ENCODE measurements at regions not wholly inside any gene's neighbourhood (a gene's known extent, or its start where the extent isn't known, plus 50 kb on each side); places are given as distances from the start of the nearest gene placed in this dataset.

DNA sequence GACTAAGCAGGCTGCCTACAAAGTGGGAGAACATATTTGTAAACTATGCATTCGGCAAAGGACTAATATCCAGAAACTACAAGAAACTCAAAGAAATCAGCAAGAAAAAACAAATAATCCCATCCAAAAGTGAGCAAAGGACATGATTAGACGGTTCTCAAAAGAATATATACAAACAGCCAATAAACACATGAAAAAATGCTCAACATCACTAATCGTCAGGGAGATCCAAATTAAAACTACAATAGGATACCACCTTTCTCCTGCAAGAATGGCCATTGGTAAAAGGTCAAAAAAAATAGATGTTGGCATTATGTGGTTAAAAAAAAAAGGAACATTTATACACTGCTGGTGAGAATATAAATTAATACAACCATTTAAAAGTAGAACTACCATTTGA lies 259.6 kb upstream of the SLITRK3 start:
- H3K4me2 ChIP-seq (ENCODE audit: insufficient read depth, low read length) = no peak overlapping the region
- H3K4me3 ChIP-seq (ENCODE audit: insufficient read depth, low read length) = no peak overlapping the region
- no peaks in the 10 kb centered on the region for H4K20me1 ChIP-seq (ENCODE audit: insufficient read depth, low read length)
- DNase-seq (ENCODE audit: insufficient read length, low spot score, missing footprints) = no peak
- no peak overlapping the region for H3K27ac ChIP-seq (ENCODE audit: low read depth, low read length)
- H3K4me1 ChIP-seq (ENCODE audit: insufficient read depth, low read length) = no peaks in the 10 kb centered on the region
- no peak for TF ChIP-seq CTCF (IDR thresholded peaks at IDR 0.05; ENCODE audit: extremely low read depth, low read depth, low read length)
- no peaks in the 10 kb centered on the region for H3K79me2 ChIP-seq (ENCODE audit: insufficient read depth, low read length)
- peaks cover 4% of the 10 kb centered on the region for H3K9me3 ChIP-seq (ENCODE audit: low read depth, low read length)
- H3K27me3 ChIP-seq (ENCODE audit: insufficient read depth, low read length) = no peaks in the 10 kb centered on the region
- H3K36me3 ChIP-seq (ENCODE audit: insufficient read depth, low read length) = no peaks in the 10 kb centered on the region
- H2AFZ ChIP-seq (ENCODE audit: low read length) = no peak overlapping the region

GRCh38 chr3:165455360-165455759 lies 259.2 kb upstream of the SLITRK3 start:
- no peak overlapping the region for H3K27ac ChIP-seq (ENCODE audit: low read depth, low read length)
- no peak overlapping the region for H3K4me3 ChIP-seq (ENCODE audit: insufficient read depth, low read length)
- TF ChIP-seq CTCF (IDR thresholded peaks at IDR 0.05; ENCODE audit: extremely low read depth, low read depth, low read length) = no peak
- no peak overlapping the region for H2AFZ ChIP-seq (ENCODE audit: low read length)
- no peaks in the 10 kb centered on the region for H3K79me2 ChIP-seq (ENCODE audit: insufficient read depth, low read length)
- H3K36me3 ChIP-seq (ENCODE audit: insufficient read depth, low read length) = no peaks in the 10 kb centered on the region
- H4K20me1 ChIP-seq (ENCODE audit: insufficient read depth, low read length) = no peaks in the 10 kb centered on the region
- H3K27me3 ChIP-seq (ENCODE audit: insufficient read depth, low read length) = no peaks in the 10 kb centered on the region
- H3K4me1 ChIP-seq (ENCODE audit: insufficient read depth, low read length) = no peaks in the 10 kb centered on the region
- DNase-seq (ENCODE audit: insufficient read length, low spot score, missing footprints) = no peak
- H3K4me2 ChIP-seq (ENCODE audit: insufficient read depth, low read length) = no peak overlapping the region
- H3K9me3 ChIP-seq (ENCODE audit: low read depth, low read length) = peaks cover 4% of the 10 kb centered on the region

GRCh38 chr3:165451371-165452070 lies 255.3 kb upstream of the SLITRK3 start:
- Histone ChIP-seq H3K4me2 (ENCODE audit: insufficient read depth, low read length) (no peak overlapping the region), H3K4me1 (ENCODE audit: insufficient read depth, low read length) (no peaks in the 10 kb centered on the region), H3K27ac (ENCODE audit: low read depth, low read length) (no peak overlapping the region), H3K27me3 (ENCODE audit: insufficient read depth, low read length) (no peaks in the 10 kb centered on the region), H3K4me3 (ENCODE audit: insufficient read depth, low read length) (no peak overlapping the region), H3K36me3 (ENCODE audit: insufficient read depth, low read length) (no peaks in the 10 kb centered on the region), H3K9me3 (ENCODE audit: low read depth, low read length) (no peaks in the 10 kb centered on the region), H2AFZ (ENCODE audit: low read length) (no peak overlapping the region), H3K79me2 (ENCODE audit: insufficient read depth, low read length) (no peaks in the 10 kb centered on the region), H4K20me1 (ENCODE audit: insufficient read depth, low read length) (no peaks in the 10 kb centered on the region)
- no peak for DNase-seq (ENCODE audit: insufficient read length, low spot score, missing footprints)
- no peak for TF ChIP-seq CTCF (IDR thresholded peaks at IDR 0.05; ENCODE audit: extremely low read depth, low read depth, low read length)

DNA sequence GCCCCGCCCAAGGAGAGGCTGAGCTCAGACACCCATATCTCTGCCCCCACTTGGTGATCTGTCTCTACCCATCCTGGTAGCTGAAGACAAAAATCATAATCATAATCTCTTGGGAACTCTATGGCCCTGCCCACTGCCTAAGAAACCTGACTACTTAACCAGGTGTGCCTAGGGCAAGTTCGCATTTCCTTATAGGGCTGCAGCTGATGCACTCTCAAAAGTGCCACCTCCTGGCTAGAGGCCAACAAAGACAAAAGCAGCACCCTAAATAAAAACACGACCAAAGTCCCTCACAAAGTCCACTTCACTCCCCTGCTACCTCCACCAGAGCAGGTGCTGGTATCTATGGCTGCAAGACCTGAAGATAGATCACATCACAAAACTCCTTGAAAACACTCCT lies 250.4 kb upstream of the SLITRK3 start:
- H3K9me3 ChIP-seq (ENCODE audit: low read depth, low read length) = no peaks in the 10 kb centered on the region
- no peaks in the 10 kb centered on the region for H4K20me1 ChIP-seq (ENCODE audit: insufficient read depth, low read length)
- no peaks in the 10 kb centered on the region for H3K36me3 ChIP-seq (ENCODE audit: insufficient read depth, low read length)
- no peak overlapping the region for H3K27ac ChIP-seq (ENCODE audit: low read depth, low read length)
- TF ChIP-seq CTCF (IDR thresholded peaks at IDR 0.05; ENCODE audit: extremely low read depth, low read depth, low read length) = no peak
- no peak overlapping the region for H2AFZ ChIP-seq (ENCODE audit: low read length)
- H3K79me2 ChIP-seq (ENCODE audit: insufficient read depth, low read length) = no peaks in the 10 kb centered on the region
- H3K27me3 ChIP-seq (ENCODE audit: insufficient read depth, low read length) = no peaks in the 10 kb centered on the region
- no peaks in the 10 kb centered on the region for H3K4me1 ChIP-seq (ENCODE audit: insufficient read depth, low read length)
- DNase-seq (ENCODE audit: insufficient read length, low spot score, missing footprints) = no peak
- no peak overlapping the region for H3K4me3 ChIP-seq (ENCODE audit: insufficient read depth, low read length)
- no peak overlapping the region for H3K4me2 ChIP-seq (ENCODE audit: insufficient read depth, low read length)
